ENCODE measurements at regions not wholly inside any gene's neighbourhood (a gene's known extent, or its start where the extent isn't known, plus 50 kb on each side); places are given as distances from the start of the nearest gene placed in this dataset.

- 0 out of 2 replicates have a peak, but pooled peaks cover 5% of the 10 kb centered on the region for H3K9me3 ChIP-seq (ENCODE audit: insufficient read depth, low read length)
- H2AFZ ChIP-seq (ENCODE audit: low read depth, low read length, severe bottlenecking), result no peak overlapping the region
- H3K36me3 ChIP-seq (ENCODE audit: low read length), result no peaks in the 10 kb centered on the region
- H3K4me3 ChIP-seq (ENCODE audit: insufficient read depth, low read length, poor library complexity, severe bottlenecking), result no peak overlapping the region
- no peaks in the 10 kb centered on the region for H3K79me2 ChIP-seq (ENCODE audit: insufficient read depth, low read length)
- no peak overlapping the region for H3K9ac ChIP-seq (ENCODE audit: low read length)
- H3K27ac ChIP-seq (ENCODE audit: low read depth, low read length), result no peak overlapping the region
- TF ChIP-seq EZH2phosphoT487 (conservative IDR thresholded peaks at IDR 0.05; ENCODE audit: low read length) (no peak), CTCF (IDR thresholded peaks at IDR 0.05; ENCODE audit: insufficient read depth, low read length, poor library complexity, severe bottlenecking) (no peak)
- no peaks in the 10 kb centered on the region for H4K20me1 ChIP-seq (ENCODE audit: low read depth, low read length)
- no peaks in the 10 kb centered on the region for H3K27me3 ChIP-seq (ENCODE audit: low read length)
- H3K4me2 ChIP-seq (ENCODE audit: low read depth, low read length, poor library complexity, severe bottlenecking), result no peak overlapping the region
- H3F3A ChIP-seq (ENCODE audit: insufficient read depth), result no peaks in the 10 kb centered on the region
- no peaks in the 10 kb centered on the region for H3K9me2 ChIP-seq (replicated peaks; ENCODE audit: insufficient read depth, low read length)
These were observed 266.3 kb downstream of the LRIG3 start for GRCh38 chr12:58654021-58654420.

- no peak overlapping the region for H3K9ac ChIP-seq (ENCODE audit: low read length)
- no peaks in the 10 kb centered on the region for H3K79me2 ChIP-seq (ENCODE audit: insufficient read depth, low read length)
- no peak overlapping the region for H3K4me2 ChIP-seq (ENCODE audit: low read depth, low read length, poor library complexity, severe bottlenecking)
- TF ChIP-seq CTCF (IDR thresholded peaks at IDR 0.05; ENCODE audit: insufficient read depth, low read length, poor library complexity, severe bottlenecking) (no peak), EZH2phosphoT487 (conservative IDR thresholded peaks at IDR 0.05; ENCODE audit: low read length) (no peak)
- no peak overlapping the region for H2AFZ ChIP-seq (ENCODE audit: low read depth, low read length, severe bottlenecking)
- no peak overlapping the region for H3K27ac ChIP-seq (ENCODE audit: low read depth, low read length)
- H4K20me1 ChIP-seq (ENCODE audit: low read depth, low read length), result no peaks in the 10 kb centered on the region
- H3K4me3 ChIP-seq (ENCODE audit: insufficient read depth, low read length, poor library complexity, severe bottlenecking), result no peak overlapping the region
- H3K36me3 ChIP-seq (ENCODE audit: low read length), result no peaks in the 10 kb centered on the region
- H3K27me3 ChIP-seq (ENCODE audit: low read length), result no peaks in the 10 kb centered on the region
- H3K9me3 ChIP-seq (ENCODE audit: insufficient read depth, low read length), result 0 out of 2 replicates have a peak, but pooled peaks cover 5% of the 10 kb centered on the region
- no peaks in the 10 kb centered on the region for H3F3A ChIP-seq (ENCODE audit: insufficient read depth)
- no peaks in the 10 kb centered on the region for H3K9me2 ChIP-seq (replicated peaks; ENCODE audit: insufficient read depth, low read length)
These were observed 264.9 kb downstream of the LRIG3 start for GRCh38 chr12:58655375-58655774.

GRCh38 chr12:58656254-58657009 lies 263.9 kb downstream of the LRIG3 start:
- H4K20me1 ChIP-seq (ENCODE audit: low read depth, low read length), result no peaks in the 10 kb centered on the region
- no peak for TF ChIP-seq EZH2phosphoT487 (conservative IDR thresholded peaks at IDR 0.05; ENCODE audit: low read length)
- TF ChIP-seq CTCF (IDR thresholded peaks at IDR 0.05; ENCODE audit: insufficient read depth, low read length, poor library complexity, severe bottlenecking), result no peak
- H3K79me2 ChIP-seq (ENCODE audit: insufficient read depth, low read length), result no peaks in the 10 kb centered on the region
- H3K9me2 ChIP-seq (replicated peaks; ENCODE audit: insufficient read depth, low read length), result no peaks in the 10 kb centered on the region
- H3K9me3 ChIP-seq (ENCODE audit: insufficient read depth, low read length), result 0 out of 2 replicates have a peak, but pooled peaks cover 5% of the 10 kb centered on the region
- H3F3A ChIP-seq (ENCODE audit: insufficient read depth), result no peaks in the 10 kb centered on the region
- no peaks in the 10 kb centered on the region for H3K27me3 ChIP-seq (ENCODE audit: low read length)
- H3K4me2 ChIP-seq (ENCODE audit: low read depth, low read length, poor library complexity, severe bottlenecking), result no peak overlapping the region
- no peak overlapping the region for H3K27ac ChIP-seq (ENCODE audit: low read depth, low read length)
- H2AFZ ChIP-seq (ENCODE audit: low read depth, low read length, severe bottlenecking), result no peak overlapping the region
- H3K4me3 ChIP-seq (ENCODE audit: insufficient read depth, low read length, poor library complexity, severe bottlenecking), result no peak overlapping the region
- no peaks in the 10 kb centered on the region for H3K36me3 ChIP-seq (ENCODE audit: low read length)
- H3K9ac ChIP-seq (ENCODE audit: low read length), result no peak overlapping the region
